GM12892 (cell line): ENCODE measurements at regions not wholly inside any gene's neighbourhood (a gene's known extent, or its start where the extent isn't known, plus 50 kb on each side); places are given as distances from the start of the nearest gene placed in this dataset.

ENCODE experiments used
- DNase-seq: peaks from one replicate; pipeline ENCODE4 v3.0.0; 2011; ENCODE audit not compliant: insufficient read length
- FAIRE-seq: peaks from 2 replicates; lab custom pipeline; 2011; peaks lifted over from hg19 to GRCh38; lab: Jason Lieb, UNC
- POLR2A ChIP-seq: IDR thresholded peaks from 2 replicates; pipeline ENCODE4 v1.6.1; 2011; ENCODE audit warnings: low read depth, low read length, control low read depth
- POLR2AphosphoS5 ChIP-seq: IDR thresholded peaks from 2 replicates; pipeline ENCODE4 v1.6.1; 2011; ENCODE audit warnings: low read depth, low read length, control low read depth
- TAF1 ChIP-seq: IDR thresholded peaks from 2 replicates; pipeline ENCODE4 v1.6.1; 2011; ENCODE audit warnings: low read depth, mild to moderate bottlenecking, control low read depth, low read length, borderline replicate concordance

DNA sequence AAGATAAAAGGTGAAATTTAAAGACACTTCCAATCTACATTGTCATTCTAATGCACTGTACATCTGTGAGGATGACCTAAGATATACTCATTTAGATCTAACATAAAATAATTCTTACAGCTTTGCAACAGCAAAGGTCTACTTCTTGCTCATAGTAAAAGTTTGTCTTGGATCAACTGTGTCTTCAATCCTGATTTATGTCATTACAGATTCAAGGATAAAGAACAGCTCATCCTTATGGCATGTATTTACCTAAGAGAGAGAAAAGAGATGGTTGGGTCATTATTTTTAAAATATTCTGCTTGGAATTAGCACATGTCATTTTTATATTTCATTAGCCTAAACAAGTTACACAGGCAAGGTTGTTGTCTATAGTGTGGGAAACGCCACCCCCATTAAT lies 2193.1 kb downstream of the PCDH9 start:
- FAIRE-seq (no peak), DNase-seq (no peak)
- TF ChIP-seq POLR2AphosphoS5, result no peak
- TF ChIP-seq POLR2A, result no peak
- TF ChIP-seq TAF1, result no peak

DNA sequence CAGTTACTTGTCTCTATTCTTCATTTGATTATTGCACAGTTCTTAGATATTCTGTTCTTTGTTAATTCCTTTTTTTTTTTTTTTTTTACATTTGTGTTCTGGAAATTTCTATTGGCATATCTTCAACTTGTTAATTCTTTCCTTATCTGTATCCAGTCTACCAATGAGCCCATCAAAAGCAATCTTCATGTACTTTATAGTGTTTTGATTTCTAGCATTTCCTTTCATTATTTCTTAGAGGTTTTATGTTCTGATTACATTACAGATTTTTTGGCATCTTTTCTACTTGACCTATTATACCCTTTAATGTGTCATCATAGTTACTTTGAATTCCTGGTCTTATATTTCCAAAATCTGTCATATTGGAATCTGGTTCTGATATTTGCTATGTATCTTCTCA lies 2194.8 kb downstream of the PCDH9 start:
- DNase-seq (no peak), FAIRE-seq (no peak)
- no peak for TF ChIP-seq POLR2A
- TF ChIP-seq POLR2AphosphoS5, result no peak
- no peak for TF ChIP-seq TAF1

DNA sequence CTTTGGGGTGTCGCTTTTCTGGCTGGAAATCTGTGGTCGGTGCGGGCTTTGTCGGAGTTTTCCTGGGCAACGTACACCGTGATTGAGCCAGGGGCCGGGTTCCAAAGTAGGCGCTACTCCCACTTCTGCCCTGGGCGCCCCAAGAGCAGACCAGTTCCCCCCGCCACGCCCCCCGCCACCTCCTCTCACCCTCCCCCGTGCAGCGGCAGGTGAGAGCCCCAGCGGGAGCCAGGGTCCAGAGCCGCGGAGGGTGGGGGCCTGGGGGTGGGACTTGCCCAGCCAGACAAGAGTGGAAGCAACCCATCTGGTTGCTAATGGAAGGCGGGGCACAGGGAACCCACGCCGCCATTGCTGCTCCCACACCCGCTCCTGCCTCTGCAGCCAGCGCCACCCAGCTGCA lies 2195.9 kb downstream of the PCDH9 start:
- no peak for DNase-seq
- no peak for TF ChIP-seq TAF1
- no peak for TF ChIP-seq POLR2AphosphoS5
- no peak for TF ChIP-seq POLR2A
- no peak for FAIRE-seq

DNA sequence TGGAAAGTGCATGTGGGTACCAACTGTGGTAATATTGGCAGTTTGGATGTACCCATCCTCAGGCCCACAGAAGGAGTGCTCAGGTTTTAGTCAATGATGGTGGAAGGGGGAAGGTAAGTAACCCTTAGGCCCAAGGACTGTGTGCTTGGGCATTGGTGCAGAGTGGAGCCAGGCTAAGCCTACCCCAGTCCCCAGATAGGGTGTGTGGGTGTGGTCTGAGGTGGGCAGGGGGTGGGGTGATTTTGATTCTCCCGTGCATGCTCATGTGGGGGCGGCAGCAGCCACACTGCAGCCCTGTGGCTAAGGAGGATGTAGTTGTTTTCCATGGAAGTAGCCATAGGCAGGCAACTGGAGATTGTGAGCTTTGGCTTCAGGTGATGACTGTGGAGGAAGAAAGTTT lies 2197.3 kb downstream of the PCDH9 start:
- TF ChIP-seq POLR2A (no peak), TAF1 (no peak)
- FAIRE-seq (no peak), DNase-seq (no peak)

DNA sequence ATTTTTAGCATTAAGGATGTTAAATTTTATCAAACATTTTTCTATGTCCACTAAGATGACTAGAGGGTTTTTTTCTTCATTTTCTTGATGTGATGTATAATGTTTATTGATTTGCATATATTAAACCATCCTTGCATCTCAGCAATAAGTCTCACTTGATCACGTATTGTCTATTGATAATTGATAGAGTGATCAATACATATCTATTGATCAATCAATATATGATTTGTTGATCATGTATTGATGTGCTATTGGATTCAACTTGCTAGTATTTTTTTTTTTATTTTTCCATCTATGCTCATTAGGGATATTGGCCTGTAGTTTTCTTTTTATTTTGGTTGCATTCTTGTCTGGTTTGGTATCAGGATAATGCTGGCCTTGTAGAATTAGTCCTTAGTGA lies 2202.0 kb downstream of the PCDH9 start:
- TF ChIP-seq POLR2AphosphoS5 (no peak), POLR2A (no peak), TAF1 (no peak)
- FAIRE-seq, result no peak
- DNase-seq, result no peak

DNA sequence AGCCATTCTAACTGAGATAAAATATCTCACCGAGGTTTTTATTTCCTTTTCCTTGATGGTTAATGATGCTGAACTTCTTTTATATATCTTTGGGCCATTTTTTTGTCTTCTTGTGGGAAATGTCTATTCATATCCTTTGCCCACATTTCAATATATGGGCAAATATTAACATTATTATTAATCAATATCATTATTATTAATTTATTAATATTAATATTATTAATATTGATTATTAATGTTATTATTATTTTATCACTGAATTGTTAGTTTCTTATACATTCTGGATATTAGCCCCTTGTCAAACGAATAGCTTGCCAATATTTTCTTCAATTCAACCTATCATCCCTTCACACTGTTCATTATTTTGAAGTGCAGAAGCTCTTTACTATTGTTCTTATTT lies 2203.6 kb downstream of the PCDH9 start:
- DNase-seq, result no peak
- no peak for FAIRE-seq
- TF ChIP-seq POLR2A (no peak), TAF1 (no peak), POLR2AphosphoS5 (no peak)

DNA sequence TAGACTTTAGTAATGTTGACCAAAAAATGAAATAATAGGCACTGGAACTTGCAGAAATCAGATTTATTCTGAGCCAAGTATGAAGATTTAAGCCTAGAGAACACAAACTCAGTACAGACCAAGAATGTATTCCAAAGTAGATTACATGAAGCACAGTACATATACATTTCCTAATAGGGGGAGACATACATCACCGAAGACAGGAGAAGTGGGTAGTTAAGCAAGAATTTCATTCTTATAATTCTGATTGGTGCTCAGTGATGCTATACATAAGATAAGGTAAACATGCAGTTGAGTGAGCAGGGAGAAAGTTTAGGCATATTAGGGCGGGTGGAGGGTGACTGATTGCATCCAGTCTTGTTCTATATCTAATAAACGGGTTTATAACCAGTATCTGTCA lies 2218.8 kb downstream of the PCDH9 start:
- DNase-seq (no peak), FAIRE-seq (no peak)
- TF ChIP-seq POLR2A (no peak), POLR2AphosphoS5 (no peak)

DNA sequence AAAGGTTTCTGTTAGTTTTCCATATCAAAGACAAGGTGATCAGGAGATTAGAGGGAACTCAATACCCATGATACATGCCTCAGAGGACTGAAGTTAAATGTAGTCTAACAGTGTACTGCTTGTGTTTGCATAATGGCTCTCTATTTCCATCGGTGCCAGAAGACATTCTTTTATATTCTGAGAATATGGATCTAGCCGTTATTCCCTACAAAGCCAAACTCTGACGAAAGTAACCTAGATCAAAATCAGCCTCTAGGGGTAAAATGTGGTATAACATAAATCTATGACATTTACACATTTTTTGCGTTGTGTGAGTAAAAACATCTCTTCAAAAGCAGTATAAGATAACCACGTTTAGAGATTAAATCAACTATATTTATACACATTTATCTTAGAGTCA lies 2232.7 kb downstream of the PCDH9 start:
- TF ChIP-seq TAF1 (no peak), POLR2AphosphoS5 (no peak), POLR2A (no peak)
- no peak for DNase-seq
- FAIRE-seq, result no peak

DNA sequence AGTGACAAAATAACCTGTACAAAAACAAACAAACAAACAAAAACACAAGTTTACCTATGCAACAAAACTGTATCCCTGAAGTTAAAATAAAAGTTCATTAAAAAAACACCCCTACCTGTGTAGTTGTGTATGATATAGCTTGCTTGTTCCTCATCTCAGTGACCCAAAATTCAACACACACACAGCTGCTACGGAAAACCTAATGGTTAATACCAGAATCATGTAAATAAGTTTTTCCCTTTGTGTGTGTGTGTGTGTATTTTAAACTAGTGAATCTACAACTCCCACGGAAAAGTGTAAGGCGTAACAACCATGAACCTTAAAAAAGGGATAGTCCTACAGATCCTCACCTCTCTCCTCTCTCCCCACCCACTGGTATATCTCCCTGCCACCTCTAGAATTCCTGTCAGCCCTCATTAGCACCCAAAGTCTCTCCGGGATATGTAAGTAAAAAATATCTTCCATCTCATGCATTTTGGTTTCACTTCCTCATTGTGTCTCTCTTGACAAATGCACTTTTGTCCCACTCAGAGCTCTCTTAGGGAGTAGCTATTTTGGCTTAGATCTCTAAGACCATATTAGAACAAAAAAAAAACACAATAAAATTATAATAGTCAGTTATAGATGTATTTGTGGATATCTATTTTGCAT lies 2236.5 kb downstream of the PCDH9 start:
- FAIRE-seq (no peak), DNase-seq (no peak)
- TF ChIP-seq TAF1 (no peak), POLR2A (no peak), POLR2AphosphoS5 (no peak)

DNA sequence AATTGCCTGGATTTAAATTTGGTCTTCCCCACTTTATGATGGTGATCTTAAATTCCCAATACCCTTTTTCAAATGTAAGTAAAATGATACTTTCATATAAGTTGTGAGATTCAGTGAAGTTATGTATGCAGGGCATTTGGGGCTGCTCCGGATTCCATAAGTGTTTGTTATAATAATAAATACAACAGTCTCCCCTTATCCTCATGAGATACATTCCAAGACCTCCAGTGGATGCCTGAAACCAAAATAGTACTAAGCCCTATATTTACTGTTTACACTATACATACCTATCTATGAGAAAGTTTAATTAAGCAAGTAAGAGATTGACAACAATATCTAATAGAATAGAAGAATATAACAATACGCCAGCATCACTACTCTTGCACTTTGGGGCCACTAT lies 2237.8 kb downstream of the PCDH9 start:
- TF ChIP-seq POLR2AphosphoS5 (no peak), TAF1 (no peak), POLR2A (no peak)
- DNase-seq (no peak), FAIRE-seq (no peak)

DNA sequence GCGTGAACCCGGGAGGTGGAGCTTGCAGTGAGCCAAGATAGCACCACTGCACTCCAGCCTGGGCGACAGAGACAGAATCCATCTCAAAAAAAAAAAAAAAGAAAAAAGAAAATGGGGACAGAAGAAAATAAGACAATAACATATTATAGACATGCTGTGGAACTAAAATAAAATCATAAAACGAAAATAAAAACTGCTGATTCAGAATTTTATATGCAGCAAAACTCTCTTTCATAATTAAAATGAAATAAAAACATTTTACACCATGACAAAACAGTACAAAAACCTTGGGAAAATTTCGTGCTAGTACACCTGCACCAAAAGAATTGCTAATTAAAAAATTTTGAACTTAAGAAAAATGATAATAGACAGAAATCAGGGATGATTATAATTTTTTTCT lies 2245.1 kb downstream of the PCDH9 start:
- DNase-seq (no peak), FAIRE-seq (no peak)
- TF ChIP-seq POLR2AphosphoS5 (no peak), TAF1 (no peak), POLR2A (no peak)

DNA sequence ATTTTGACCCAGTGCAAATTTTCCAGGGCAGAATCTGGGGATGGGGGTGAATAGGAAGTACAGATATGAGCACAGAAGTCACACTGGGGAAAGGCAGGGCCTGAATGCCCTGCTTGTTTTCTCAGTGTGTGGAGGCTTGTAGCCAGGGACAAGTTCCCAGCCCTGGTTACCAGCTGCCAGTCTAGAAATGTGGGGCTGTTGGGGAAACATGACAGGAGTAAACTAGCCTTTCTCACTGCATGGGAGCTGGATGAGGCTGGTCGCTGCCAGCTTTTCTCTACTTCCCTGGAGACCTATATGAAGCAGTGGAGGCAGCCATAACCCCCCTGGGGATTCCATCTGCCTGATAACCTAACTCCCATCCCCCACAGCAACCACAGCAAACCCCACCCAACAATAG lies 2267.7 kb downstream of the PCDH9 start:
- TF ChIP-seq TAF1 (no peak), POLR2AphosphoS5 (no peak), POLR2A (no peak)
- DNase-seq (no peak), FAIRE-seq (no peak)

DNA sequence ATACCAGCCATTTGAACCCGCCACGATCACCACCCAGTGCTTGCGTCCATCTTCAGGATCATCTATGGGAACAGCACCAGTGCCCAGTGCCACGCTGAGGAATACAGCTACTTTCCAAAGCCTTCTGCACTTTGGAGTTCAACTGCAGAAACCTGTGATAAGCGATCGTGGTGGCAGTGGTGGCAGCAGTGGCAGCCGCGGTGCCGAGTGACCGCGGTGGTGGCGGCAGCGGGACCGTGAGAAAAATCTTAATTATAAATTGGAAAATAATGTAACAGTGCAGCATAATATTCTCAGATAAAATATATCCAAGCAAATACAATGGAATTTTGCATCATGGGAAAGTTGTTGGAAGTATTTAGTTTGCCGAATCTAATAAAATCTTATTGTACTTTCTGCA lies 2270.9 kb downstream of the PCDH9 start:
- no peak for DNase-seq
- FAIRE-seq, result no peak
- TF ChIP-seq POLR2A, result no peak
- TF ChIP-seq TAF1, result no peak
- no peak for TF ChIP-seq POLR2AphosphoS5
